Adrenal gland (tissue), 9 donors: ENCODE measurements at regions not wholly inside any gene's neighbourhood (a gene's known extent, or its start where the extent isn't known, plus 50 kb on each side); places are given as distances from the start of the nearest gene placed in this dataset.
"Not testable (repeated sequence)": the region's sequence is repeated elsewhere in the genome, so short reads cannot be mapped to it uniquely, and the experiment has no call there.

Experiments
- DNase-seq, 7 donors: peaks; one replicate each; pipeline ENCODE4 v3.0.0-alpha.2; 2019 to 2020
- H3K27ac ChIP-seq, 5 donors: fragments of 200-600 bp; sonication (generic) in 4 of 5; 1 replicate in 3 of 5; 2 replicates in 2 of 5; pipeline versions ENCODE4 v1.5.1 to v1.8.0; 2016 to 2020; ENCODE audit warnings: mild to moderate bottlenecking in 1 of 5
- H3K27me3 ChIP-seq: fragments of 200-600 bp; 2 replicates; pipeline ENCODE4 v1.8.0; 2021
- H3K36me3 ChIP-seq, 2 donors: fragments of 200-600 bp; replicated peaks in 1 of 2; 1 replicate in 1 of 2; 2 replicates in 1 of 2; pipeline versions ENCODE4 v1.5.1 to v1.8.0; 2018 to 2022
- H3K4me1 ChIP-seq, 2 donors: fragments of 200-600 bp; replicated peaks in 1 of 2; 1 replicate in 1 of 2; 2 replicates in 1 of 2; pipeline versions ENCODE4 v1.5.1 to v1.8.0; 2018 to 2021
- H3K4me3 ChIP-seq, 4 donors: fragments of 200-600 bp; sonication (generic) in 3 of 4; one replicate each; pipeline ENCODE4 v1.5.1; 2016 to 2018
- H3K9me3 ChIP-seq, 3 donors: fragments of 200-600 bp; sonication (generic) in 1 of 3; replicated peaks in 1 of 3; 1 replicate in 2 of 3; 2 replicates in 1 of 3; pipeline versions ENCODE4 v1.5.1 to v1.8.0; 2016 to 2021
- CTCF ChIP-seq, 6 experiments: fragments of 450-650 bp in 4 of 6; fragments of 200-600 bp in 2 of 6; sonication (generic) in 1 of 6; IDR thresholded peaks; 1 replicate in 5 of 6; 2 replicates in 1 of 6; pipeline versions ENCODE4 v1.5.1 to v1.8.0; 2016 to 2021; ENCODE audit warnings: antibody characterized with exemption in 6 of 6, mild to moderate bottlenecking in 2 of 6, moderate library complexity in 1 of 6
- POLR2A ChIP-seq, 2 donors: fragments of 450-650 bp; IDR thresholded peaks; one replicate each; pipeline ENCODE4 v1.6.1; 2017; ENCODE audit warnings: antibody characterized with exemption in 2 of 2, mild to moderate bottlenecking in 2 of 2, moderate library complexity in 1 of 2
- WGBS, 4 donors: extraction: QIAGEN DNeasy Blood & Tissue Kit in 2 of 4; methylation state at CpG; one replicate each; pipeline versions ENCODE4 v1.1.5 to v1.1.7; 2013 to 2017; 5-methylcytosine and 5-hydroxymethylcytosine counted together
- intact Hi-C, 2 donors: fragments of 100-400 bp; cut with DNase I; formaldehyde crosslinking; loops; one replicate each; pipeline versions ENCODE4 v1.14.1 to v1.15.0; 2022 to 2023
- donor health status: healthy with polysubstance abuse.
- donor health status: Bipolar disorder and iron deficiency.
- donor health status: DM: yes; HTN: yes; CAD: no.
- donor health status: DM: no; HTN: no; CAD: no.
- donor health status: DM: no; HTN: no; CAD: no.

- H3K27ac ChIP-seq: no peak overlapping the region
- intact Hi-C loops: no loop called here
- no peaks in the 10 kb centered on the region for H3K9me3 ChIP-seq
- peaks cover 0 to 8% of the 10 kb centered on the region in 2 donors for H3K4me1 ChIP-seq
- TF ChIP-seq POLR2A (IDR thresholded peaks at IDR 0.05) (no peak), CTCF (IDR thresholded peaks at IDR 0.05) (no peak)
- H3K4me3 ChIP-seq: no peak overlapping the region
- WGBS, 4 donors: 61 to 85% (median 71%) methylated on average over 3 of the region's 3 CpGs
- H3K27me3 ChIP-seq: no peaks in the 10 kb centered on the region
- H3K36me3 ChIP-seq: no peaks in the 10 kb centered on the region
- DNase-seq: no peak
Observed at GRCh38 chr3:187504435-187504834, 136.2 kb downstream of the RTP4 start.

GRCh38 chr3:187498211-187498724 lies 130.1 kb downstream of the RTP4 start:
- TF ChIP-seq POLR2A (IDR thresholded peaks at IDR 0.05) (no peak), CTCF (IDR thresholded peaks at IDR 0.05) (no peak)
- Histone ChIP-seq H3K27ac (no peak overlapping the region), H3K4me1 (peaks cover 0 to 8% of the 10 kb centered on the region in 2 donors), H3K27me3 (no peaks in the 10 kb centered on the region), H3K9me3 (no peaks in the 10 kb centered on the region), H3K4me3 (no peak overlapping the region), H3K36me3 (no peaks in the 10 kb centered on the region)
- DNase-seq: no peak
- intact Hi-C loops: no loop called here
- WGBS, 4 donors: 59 to 76% (median 76%) methylated on average over 3 of the region's 3 CpGs

GRCh38 chr3:187497052-187497451 lies 128.9 kb downstream of the RTP4 start:
- Histone ChIP-seq H3K4me1 (peaks cover 0 to 8% of the 10 kb centered on the region in 2 donors), H3K36me3 (no peaks in the 10 kb centered on the region), H3K27ac (no peak overlapping the region), H3K9me3 (no peaks in the 10 kb centered on the region), H3K4me3 (no peak overlapping the region), H3K27me3 (no peaks in the 10 kb centered on the region)
- 72 to 82% (median 76%) methylated on average over 1 of the region's 1 CpG for WGBS, 4 donors
- no peak for TF ChIP-seq CTCF (IDR thresholded peaks at IDR 0.05)
- no peak for TF ChIP-seq POLR2A (IDR thresholded peaks at IDR 0.05)
- intact Hi-C loops: no loop called here
- no peak for DNase-seq

- DNase-seq, H3K4me1 ChIP-seq, H3K27ac ChIP-seq, H3K36me3 ChIP-seq, intact Hi-C loops, H3K27me3 ChIP-seq, H3K4me3 ChIP-seq, H3K9me3 ChIP-seq: not testable (repeated sequence)
- 78 to 89% (median 86%) methylated on average over 3 of the region's 3 CpGs for WGBS, 4 donors
Observed at GRCh38 chr3:187494056-187494455, 125.9 kb downstream of the RTP4 start.

- Histone ChIP-seq H3K9me3 (no peaks in the 10 kb centered on the region), H3K27me3 (no peaks in the 10 kb centered on the region), H3K27ac (no peak overlapping the region), H3K4me3 (no peak overlapping the region), H3K36me3 (no peaks in the 10 kb centered on the region), H3K4me1 (no peaks in the 10 kb centered on the region)
- TF ChIP-seq CTCF (IDR thresholded peaks at IDR 0.05) (no peak), POLR2A (IDR thresholded peaks at IDR 0.05) (no peak)
- 69 to 83% (median 79%) methylated on average over 2 of the region's 2 CpGs for WGBS, 4 donors
- intact Hi-C loops: no loop called here
- DNase-seq: no peak
Observed at GRCh38 chr3:187491371-187491770, 123.2 kb downstream of the RTP4 start.
